SK-N-SH (cell line): ENCODE measurements at regions not wholly inside any gene's neighbourhood (a gene's known extent, or its start where the extent isn't known, plus 50 kb on each side); places are given as distances from the start of the nearest gene placed in this dataset.

Experiments used
- CTCF ChIA-PET: fragments of 300-600, 350-600 bp; formaldehyde crosslinking; extraction: SDS; loops from one replicate; lab custom pipeline; 2021; lab: Yijun Ruan, JAX
- POLR2A ChIA-PET: fragments of 350-600 bp; sonication (Branson Sonifier 250); formaldehyde crosslinking; extraction: SDS; loops from one replicate; lab custom pipeline; 2020; ENCODE audit warnings: antibody characterized with exemption, inconsistent platforms; lab: Yijun Ruan, JAX
- DNase-seq: peaks from one replicate; pipeline ENCODE4 v3.0.0; 2012
- H2AFZ ChIP-seq: fragments of 200-600 bp; sonication (generic); 2 replicates; pipeline ENCODE4 v1.8.1; 2016; ENCODE audit warnings: antibody characterized with exemption, mild to moderate bottlenecking, low read depth
- H3F3A ChIP-seq: fragments of 200-600 bp; sonication (generic); replicated peaks from 2 replicates; pipeline ENCODE3; 2016; ENCODE audit warnings: antibody characterized with exemption, mild to moderate bottlenecking; ENCODE audit not compliant: insufficient read depth
- H3K27ac ChIP-seq, 2 experiments: fragments of 200-500 bp in 1 of 2; fragments of 200-600 bp in 1 of 2; sonication (Bioruptor generic) in 1 of 2; sonication (generic), shearing (Covaris generic) in 1 of 2; 2 replicates each; pipeline versions ENCODE4 v1.5.1 to v1.6.1; 2014 to 2016; ENCODE audit warnings: low read depth in 2 of 2, inconsistent platforms in 1 of 2, low read length in 1 of 2, mild to moderate bottlenecking in 1 of 2, mixed read lengths in 1 of 2
- H3K27me3 ChIP-seq: fragments of 200-600 bp; sonication (generic), shearing (Covaris generic); 2 replicates; pipeline ENCODE4 v1.6.1; 2016; ENCODE audit warnings: mixed run types; ENCODE audit not compliant: insufficient read depth
- H3K36me3 ChIP-seq, 2 experiments: fragments of 200-500 bp in 1 of 2; fragments of 200-600 bp in 1 of 2; sonication (Bioruptor generic) in 1 of 2; sonication (generic) in 1 of 2; replicated peaks in 1 of 2; 2 replicates each; pipeline versions ENCODE3 to v1.5.1; 2014 to 2016; ENCODE audit warnings: low read length in 1 of 2, mild to moderate bottlenecking in 1 of 2; ENCODE audit not compliant: insufficient read depth in 2 of 2, control insufficient read depth in 1 of 2
- H3K4me1 ChIP-seq, 2 experiments: fragments of 200-500 bp in 1 of 2; fragments of 200-600 bp in 1 of 2; sonication (Bioruptor generic) in 1 of 2; sonication (generic), shearing (Covaris generic) in 1 of 2; 2 replicates each; pipeline versions ENCODE4 v1.5.1 to v1.6.1; 2014 to 2016; ENCODE audit warnings: low read depth in 1 of 2, low read length in 1 of 2, mixed run types in 1 of 2; ENCODE audit not compliant: insufficient read depth in 2 of 2, control insufficient read depth in 1 of 2
- H3K4me2 ChIP-seq: fragments of 200-600 bp; sonication (generic), shearing (Covaris generic); 2 replicates; pipeline ENCODE4 v1.6.1; 2017; ENCODE audit warnings: mixed run types
- H3K4me3 ChIP-seq, 2 experiments: fragments of 200-500 bp in 1 of 2; fragments of 200-600 bp in 1 of 2; sonication (Bioruptor generic) in 1 of 2; sonication (generic), shearing (Covaris generic) in 1 of 2; 2 replicates each; pipeline versions ENCODE4 v1.5.1 to v1.8.1; 2014 to 2016; ENCODE audit warnings: low read depth in 2 of 2, inconsistent platforms in 1 of 2, low read length in 1 of 2, mild to moderate bottlenecking in 1 of 2, mixed read lengths in 1 of 2, moderate library complexity in 1 of 2
- H3K79me2 ChIP-seq: fragments of 200-600 bp; sonication (generic); 2 replicates; pipeline ENCODE4 v1.8.1; 2017; ENCODE audit warnings: mild to moderate bottlenecking; ENCODE audit not compliant: insufficient read depth
- H3K9ac ChIP-seq: fragments of 200-600 bp; sonication (generic); 2 replicates; pipeline ENCODE4 v1.6.1; 2017; ENCODE audit warnings: mixed run types
- H3K9me2 ChIP-seq: fragments of 200-600 bp; sonication (generic); 2 replicates; pipeline ENCODE4 v1.6.1; 2017; ENCODE audit warnings: mixed run types
- H3K9me3 ChIP-seq: fragments of 200-600 bp; sonication (generic); 2 replicates; pipeline ENCODE4 v1.6.1; 2017; ENCODE audit warnings: mixed run types, mild to moderate bottlenecking, moderate library complexity
- H4K20me1 ChIP-seq: fragments of 200-600 bp; sonication (generic); 2 replicates; pipeline ENCODE4 v1.6.1; 2017; ENCODE audit warnings: mild to moderate bottlenecking, mixed run types; ENCODE audit not compliant: insufficient read depth
- ELF1 ChIP-seq: IDR thresholded peaks from 2 replicates; pipeline ENCODE4 v1.4.0; 2012
- EP300 ChIP-seq, 2 experiments: IDR thresholded peaks; 2 replicates each; pipeline versions ENCODE4 v1.4.0 to v1.6.1; 2012; ENCODE audit warnings: borderline replicate concordance in 1 of 2, low read depth in 1 of 2, low read length in 1 of 2
- EZH2phosphoT487 ChIP-seq: fragments of 200-600 bp; sonication (generic); IDR thresholded peaks from 2 replicates; pipeline ENCODE4 v1.6.1; 2017; ENCODE audit warnings: low read depth, mixed run types, mild to moderate bottlenecking, antibody characterized with exemption, moderate library complexity, borderline replicate concordance
- FOSL2 ChIP-seq: IDR thresholded peaks from 2 replicates; pipeline ENCODE4 v1.4.0; 2012; ENCODE audit warnings: low read depth, mild to moderate bottlenecking, moderate library complexity, borderline replicate concordance
- FOXJ3 ChIP-seq: sonication (generic); formaldehyde crosslinking; IDR thresholded peaks from 2 replicates; pipeline ENCODE4 v1.5.1; 2020; ENCODE audit warnings: mild to moderate bottlenecking, missing genetic modification reagents
- MAX ChIP-seq: IDR thresholded peaks from 2 replicates; pipeline ENCODE4 v1.4.0; 2012; ENCODE audit warnings: low read depth
- MEF2A ChIP-seq: IDR thresholded peaks from 2 replicates; pipeline ENCODE4 v1.4.0; 2012; ENCODE audit warnings: low read depth, borderline replicate concordance
- MXI1 ChIP-seq: IDR thresholded peaks from 2 replicates; pipeline ENCODE4 v1.6.1; 2012; ENCODE audit warnings: mild to moderate bottlenecking, low read depth, low read length, improper control_type of control experiment
- NFIC ChIP-seq: IDR thresholded peaks from 2 replicates; pipeline ENCODE4 v1.4.0; 2012; ENCODE audit warnings: borderline replicate concordance
- PBX3 ChIP-seq: IDR thresholded peaks from 2 replicates; pipeline ENCODE4; 2012
- POLR2AphosphoS5 ChIP-seq: IDR thresholded peaks from 2 replicates; pipeline ENCODE4 v1.6.1; 2012; ENCODE audit warnings: low read depth, low read length
- RAD21 ChIP-seq: IDR thresholded peaks from 2 replicates; pipeline ENCODE4 v1.6.1; 2012; ENCODE audit warnings: mild to moderate bottlenecking, low read length
- RCOR1 ChIP-seq: fragments of 150-350 bp; IDR thresholded peaks from 2 replicates; pipeline ENCODE4 v1.6.1; 2017; ENCODE audit warnings: antibody characterized with exemption, low read length
- REST ChIP-seq: IDR thresholded peaks from 2 replicates; pipeline ENCODE4 v1.6.1; 2012; ENCODE audit warnings: mild to moderate bottlenecking, low read depth, low read length, moderate library complexity
- SIN3A ChIP-seq: IDR thresholded peaks from 2 replicates; pipeline ENCODE4 v1.6.1; 2012; ENCODE audit warnings: low read depth, mild to moderate bottlenecking, low read length, moderate library complexity, borderline replicate concordance
- SMC3 ChIP-seq: IDR thresholded peaks from 2 replicates; pipeline ENCODE4 v1.6.1; 2012; ENCODE audit warnings: low read depth, low read length, improper control_type of control experiment
- TAF1 ChIP-seq: IDR thresholded peaks from 2 replicates; pipeline ENCODE4 v1.6.1; 2012; ENCODE audit warnings: low read depth, mild to moderate bottlenecking, low read length, moderate library complexity, borderline replicate concordance
- TCF12 ChIP-seq: IDR thresholded peaks from 2 replicates; pipeline ENCODE4 v1.4.0; 2012
- YY1 ChIP-seq: IDR thresholded peaks from 2 replicates; pipeline ENCODE4 v1.4.0; 2012; ENCODE audit warnings: low read depth, mild to moderate bottlenecking
- ZBTB33 ChIP-seq: IDR thresholded peaks from 2 replicates; pipeline ENCODE4 v1.4.0; 2012; ENCODE audit warnings: low read depth, borderline replicate concordance
- WGBS: methylation state at CpG from one replicate; pipeline ENCODE4 v1.1.6; 2017; ENCODE audit warnings: low lambda C conversion rate; 5-methylcytosine and 5-hydroxymethylcytosine counted together

- Histone ChIP-seq H3K4me3 (no peak overlapping the region), H3K79me2 (no peaks in the 10 kb centered on the region), H3K9ac (no peak overlapping the region), H3F3A (no peaks in the 10 kb centered on the region), H3K9me3 (no peaks in the 10 kb centered on the region), H2AFZ (no peak overlapping the region), H3K4me1 (no peaks in the 10 kb centered on the region), H4K20me1 (no peaks in the 10 kb centered on the region), H3K9me2 (no peaks in the 10 kb centered on the region), H3K27me3 (no peaks in the 10 kb centered on the region), H3K4me2 (no peak overlapping the region), H3K27ac (no peak overlapping the region), H3K36me3 (no peaks in the 10 kb centered on the region)
- 29% methylated on average over 1 of the region's 1 CpG for WGBS
- CTCF ChIA-PET = interaction anchor here (1.2 kb wide), 1 partner anchor 13 kb away, joined by 3 read pairs; no protein-coding TSS in a partner anchor
- DNase-seq = no peak
- POLR2A ChIA-PET = no interaction called here
- no peak for TF ChIP-seq SIN3A
- no peak for TF ChIP-seq PBX3
- no peak for TF ChIP-seq EP300 (IDR thresholded peaks at IDR 0.05; ENCODE audit: borderline replicate concordance in 1 of 2, low read depth in 1 of 2, low read length in 1 of 2)
- TF ChIP-seq ZBTB33 = no peak
- TF ChIP-seq RCOR1 = no peak
- TF ChIP-seq FOXJ3 (CRISPR knock-in tag) = no peak
- no peak for TF ChIP-seq TAF1
- no peak for TF ChIP-seq FOSL2
- TF ChIP-seq NFIC = no peak
- no peak for TF ChIP-seq MXI1
- no peak for TF ChIP-seq SMC3
These were observed 708.5 kb upstream of the SLC8A1 start for GRCh38 chr2:41160439-41160838.

GRCh38 chr2:41167014-41167413 lies 715.1 kb upstream of the SLC8A1 start:
- H3F3A ChIP-seq = no peaks in the 10 kb centered on the region
- H4K20me1 ChIP-seq = no peaks in the 10 kb centered on the region
- no peak for TF ChIP-seq MEF2A
- no peak for TF ChIP-seq ELF1
- no peak for TF ChIP-seq POLR2AphosphoS5
- TF ChIP-seq REST = no peak
- no peak for TF ChIP-seq NFIC
- no peak for TF ChIP-seq TCF12
- no peak for TF ChIP-seq MXI1
- TF ChIP-seq RAD21 = no peak
- TF ChIP-seq EP300 (IDR thresholded peaks at IDR 0.05; ENCODE audit: borderline replicate concordance in 1 of 2, low read depth in 1 of 2, low read length in 1 of 2) = no peak
- no peak for TF ChIP-seq EZH2phosphoT487
- no peak for TF ChIP-seq YY1
- no peak for TF ChIP-seq FOSL2
- TF ChIP-seq ZBTB33 = no peak
- no peak for TF ChIP-seq MAX
- 49% methylated on average over 2 of the region's 2 CpGs for WGBS
- ChIA-PET CTCF (interaction anchor here (1.1 kb wide), 1 partner anchor 26 kb away, joined by 3 read pairs; no protein-coding TSS in a partner anchor), POLR2A (no interaction called here)
- no peak overlapping the region for H3K4me2 ChIP-seq
- no peak for DNase-seq
- H3K9ac ChIP-seq = no peak overlapping the region
- no peaks in the 10 kb centered on the region for H3K79me2 ChIP-seq
- H3K9me3 ChIP-seq = no peaks in the 10 kb centered on the region
- H3K9me2 ChIP-seq = no peaks in the 10 kb centered on the region
- no peaks in the 10 kb centered on the region; a peak in 1 of 4 replicates for H3K4me1 ChIP-seq
- H3K4me3 ChIP-seq = no peak overlapping the region
- no peak overlapping the region for H3K27ac ChIP-seq
- H3K36me3 ChIP-seq = no peaks in the 10 kb centered on the region
- H2AFZ ChIP-seq = no peak overlapping the region
- H3K27me3 ChIP-seq = no peaks in the 10 kb centered on the region
